ENCODE measurements at regions not wholly inside any gene's neighbourhood (a gene's known extent, or its start where the extent isn't known, plus 50 kb on each side); places are given as distances from the start of the nearest gene placed in this dataset.

- Histone ChIP-seq H3K36me3 (ENCODE audit: insufficient read depth, low read length) (no peaks in the 10 kb centered on the region), H3K4me3 (no peak overlapping the region), H3K27ac (no peak overlapping the region), H3K9me3 (ENCODE audit: low read depth, low read length) (no peaks in the 10 kb centered on the region), H3K9ac (ENCODE audit: insufficient read length) (no peak overlapping the region)
- no peak for DNase-seq (ENCODE audit: low read depth, low spot score)
- TF ChIP-seq POLR2AphosphoS5 (IDR thresholded peaks at IDR 0.05; ENCODE audit: borderline replicate concordance, low read depth, low read length) (no peak), FOXP2 (optimal IDR thresholded peaks at IDR 0.05; ENCODE audit: control extremely low read depth, extremely low read length, insufficient read depth) (no peak), EZH2 (IDR thresholded peaks at IDR 0.05) (no peak)
These were observed 116.8 kb downstream of the SMIM20 start for GRCh38 chr4:26030780-26031179.

- H3K27ac ChIP-seq, result no peak overlapping the region
- TF ChIP-seq POLR2AphosphoS5 (IDR thresholded peaks at IDR 0.05; ENCODE audit: borderline replicate concordance, low read depth, low read length) (no peak), FOXP2 (optimal IDR thresholded peaks at IDR 0.05; ENCODE audit: control extremely low read depth, extremely low read length, insufficient read depth) (no peak), EZH2 (IDR thresholded peaks at IDR 0.05) (no peak)
- no peak overlapping the region for H3K9ac ChIP-seq (ENCODE audit: insufficient read length)
- H3K36me3 ChIP-seq (ENCODE audit: insufficient read depth, low read length), result no peaks in the 10 kb centered on the region
- no peak overlapping the region for H3K4me3 ChIP-seq
- H3K9me3 ChIP-seq (ENCODE audit: low read depth, low read length), result no peaks in the 10 kb centered on the region
- DNase-seq (ENCODE audit: low read depth, low spot score), result no peak
These were observed 117.7 kb downstream of the SMIM20 start for GRCh38 chr4:26031704-26032103.

GRCh38 chr4:26032142-26032541, 118.1 kb downstream of the SMIM20 start:
- no peaks in the 10 kb centered on the region for H3K9me3 ChIP-seq (ENCODE audit: low read depth, low read length)
- H3K4me3 ChIP-seq, result no peak overlapping the region
- no peak for DNase-seq (ENCODE audit: low read depth, low spot score)
- no peak for TF ChIP-seq EZH2 (IDR thresholded peaks at IDR 0.05)
- no peak for TF ChIP-seq POLR2AphosphoS5 (IDR thresholded peaks at IDR 0.05; ENCODE audit: borderline replicate concordance, low read depth, low read length)
- no peak for TF ChIP-seq FOXP2 (optimal IDR thresholded peaks at IDR 0.05; ENCODE audit: control extremely low read depth, extremely low read length, insufficient read depth)
- H3K9ac ChIP-seq (ENCODE audit: insufficient read length), result no peak overlapping the region
- no peaks in the 10 kb centered on the region for H3K36me3 ChIP-seq (ENCODE audit: insufficient read depth, low read length)
- H3K27ac ChIP-seq, result no peak overlapping the region

GRCh38 chr4:26032630-26033317, 118.8 kb downstream of the SMIM20 start:
- TF ChIP-seq EZH2 (IDR thresholded peaks at IDR 0.05) (no peak), POLR2AphosphoS5 (IDR thresholded peaks at IDR 0.05; ENCODE audit: borderline replicate concordance, low read depth, low read length) (no peak), FOXP2 (optimal IDR thresholded peaks at IDR 0.05; ENCODE audit: control extremely low read depth, extremely low read length, insufficient read depth) (no peak)
- no peak for DNase-seq (ENCODE audit: low read depth, low spot score)
- no peaks in the 10 kb centered on the region for H3K36me3 ChIP-seq (ENCODE audit: insufficient read depth, low read length)
- no peak overlapping the region for H3K4me3 ChIP-seq
- H3K9me3 ChIP-seq (ENCODE audit: low read depth, low read length), result no peaks in the 10 kb centered on the region
- H3K27ac ChIP-seq, result no peak overlapping the region
- no peak overlapping the region for H3K9ac ChIP-seq (ENCODE audit: insufficient read length)

GRCh38 chr4:26033389-26033788, 119.4 kb downstream of the SMIM20 start:
- TF ChIP-seq EZH2 (IDR thresholded peaks at IDR 0.05) (no peak), POLR2AphosphoS5 (IDR thresholded peaks at IDR 0.05; ENCODE audit: borderline replicate concordance, low read depth, low read length) (no peak), FOXP2 (optimal IDR thresholded peaks at IDR 0.05; ENCODE audit: control extremely low read depth, extremely low read length, insufficient read depth) (no peak)

GRCh38 chr4:26034849-26035248, 120.8 kb downstream of the SMIM20 start:
- no peak overlapping the region for H3K9ac ChIP-seq (ENCODE audit: insufficient read length)
- DNase-seq (ENCODE audit: low read depth, low spot score), result no peak

More at GRCh38 chr4:26033389-26033788, 119.4 kb downstream of the SMIM20 start:
- H3K36me3 ChIP-seq (ENCODE audit: insufficient read depth, low read length), result no peaks in the 10 kb centered on the region
- H3K27ac ChIP-seq, result no peak overlapping the region
- H3K9me3 ChIP-seq (ENCODE audit: low read depth, low read length), result no peaks in the 10 kb centered on the region
- DNase-seq (ENCODE audit: low read depth, low spot score), result no peak
- H3K9ac ChIP-seq (ENCODE audit: insufficient read length), result no peak overlapping the region
- no peak overlapping the region for H3K4me3 ChIP-seq

GRCh38 chr4:26035921-26036320, 121.9 kb downstream of the SMIM20 start:
- no peak overlapping the region for H3K27ac ChIP-seq
- DNase-seq (ENCODE audit: low read depth, low spot score), result no peak
- H3K9ac ChIP-seq (ENCODE audit: insufficient read length), result no peak overlapping the region
- no peaks in the 10 kb centered on the region for H3K9me3 ChIP-seq (ENCODE audit: low read depth, low read length)
- TF ChIP-seq EZH2 (IDR thresholded peaks at IDR 0.05), result no peak
- no peak for TF ChIP-seq FOXP2 (optimal IDR thresholded peaks at IDR 0.05; ENCODE audit: control extremely low read depth, extremely low read length, insufficient read depth)
- no peak for TF ChIP-seq POLR2AphosphoS5 (IDR thresholded peaks at IDR 0.05; ENCODE audit: borderline replicate concordance, low read depth, low read length)
- H3K4me3 ChIP-seq, result no peak overlapping the region
- H3K36me3 ChIP-seq (ENCODE audit: insufficient read depth, low read length), result no peaks in the 10 kb centered on the region

More at GRCh38 chr4:26034849-26035248, 120.8 kb downstream of the SMIM20 start:
- H3K4me3 ChIP-seq, result no peak overlapping the region
- H3K36me3 ChIP-seq (ENCODE audit: insufficient read depth, low read length), result no peaks in the 10 kb centered on the region
- H3K9me3 ChIP-seq (ENCODE audit: low read depth, low read length), result no peaks in the 10 kb centered on the region
- TF ChIP-seq FOXP2 (optimal IDR thresholded peaks at IDR 0.05; ENCODE audit: control extremely low read depth, extremely low read length, insufficient read depth) (no peak), EZH2 (IDR thresholded peaks at IDR 0.05) (no peak), POLR2AphosphoS5 (IDR thresholded peaks at IDR 0.05; ENCODE audit: borderline replicate concordance, low read depth, low read length) (no peak)
- no peak overlapping the region for H3K27ac ChIP-seq

- Histone ChIP-seq H3K27ac (no peak overlapping the region), H3K36me3 (ENCODE audit: insufficient read depth, low read length) (no peaks in the 10 kb centered on the region), H3K9ac (ENCODE audit: insufficient read length) (no peak overlapping the region), H3K4me3 (no peak overlapping the region), H3K9me3 (ENCODE audit: low read depth, low read length) (no peaks in the 10 kb centered on the region)
- TF ChIP-seq POLR2AphosphoS5 (IDR thresholded peaks at IDR 0.05; ENCODE audit: borderline replicate concordance, low read depth, low read length) (no peak), EZH2 (IDR thresholded peaks at IDR 0.05) (no peak), FOXP2 (optimal IDR thresholded peaks at IDR 0.05; ENCODE audit: control extremely low read depth, extremely low read length, insufficient read depth) (no peak)
- DNase-seq (ENCODE audit: low read depth, low spot score), result no peak
These were observed 125.8 kb downstream of the SMIM20 start for GRCh38 chr4:26039639-26040359.
